22Rv1 (cell line): ENCODE measurements at regions not wholly inside any gene's neighbourhood (a gene's known extent, or its start where the extent isn't known, plus 50 kb on each side); places are given as distances from the start of the nearest gene placed in this dataset.

Source experiments
- ZFX ChIP-seq: fragments of 450-650 bp; IDR thresholded peaks from 2 replicates; pipeline ENCODE4 v1.6.1; 2017; ENCODE audit warnings: antibody characterized with exemption, borderline replicate concordance
- TF ChIP-seq, protein P1 (sequence below): fragments of 450-650 bp; IDR thresholded peaks from 2 replicates; pipeline ENCODE4 v1.5.1; 2017; ENCODE audit warnings: mild to moderate bottlenecking

GRCh38 chr14:95601650-95602049 is 66.8 kb downstream of the GLRX5 start:
- TF ChIP-seq, protein P1, sequence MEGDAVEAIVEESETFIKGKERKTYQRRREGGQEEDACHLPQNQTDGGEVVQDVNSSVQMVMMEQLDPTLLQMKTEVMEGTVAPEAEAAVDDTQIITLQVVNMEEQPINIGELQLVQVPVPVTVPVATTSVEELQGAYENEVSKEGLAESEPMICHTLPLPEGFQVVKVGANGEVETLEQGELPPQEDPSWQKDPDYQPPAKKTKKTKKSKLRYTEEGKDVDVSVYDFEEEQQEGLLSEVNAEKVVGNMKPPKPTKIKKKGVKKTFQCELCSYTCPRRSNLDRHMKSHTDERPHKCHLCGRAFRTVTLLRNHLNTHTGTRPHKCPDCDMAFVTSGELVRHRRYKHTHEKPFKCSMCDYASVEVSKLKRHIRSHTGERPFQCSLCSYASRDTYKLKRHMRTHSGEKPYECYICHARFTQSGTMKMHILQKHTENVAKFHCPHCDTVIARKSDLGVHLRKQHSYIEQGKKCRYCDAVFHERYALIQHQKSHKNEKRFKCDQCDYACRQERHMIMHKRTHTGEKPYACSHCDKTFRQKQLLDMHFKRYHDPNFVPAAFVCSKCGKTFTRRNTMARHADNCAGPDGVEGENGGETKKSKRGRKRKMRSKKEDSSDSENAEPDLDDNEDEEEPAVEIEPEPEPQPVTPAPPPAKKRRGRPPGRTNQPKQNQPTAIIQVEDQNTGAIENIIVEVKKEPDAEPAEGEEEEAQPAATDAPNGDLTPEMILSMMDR = no peak
- TF ChIP-seq ZFX = no peak
